Suprapubic skin (tissue), 3 donors: ENCODE measurements at regions not wholly inside any gene's neighbourhood (a gene's known extent, or its start where the extent isn't known, plus 50 kb on each side); places are given as distances from the start of the nearest gene placed in this dataset.

Experiments used
- CTCF ChIP-seq, 2 donors: fragments of 200-600 bp in 1 of 2; fragments of 450-650 bp in 1 of 2; sonication (generic) in 1 of 2; IDR thresholded peaks; one replicate each; pipeline ENCODE4 v1.5.1; 2016 to 2019; ENCODE audit warnings: antibody characterized with exemption in 2 of 2, mild to moderate bottlenecking in 1 of 2, moderate library complexity in 1 of 2
- POLR2A ChIP-seq, 2 donors: fragments of 450-650 bp; IDR thresholded peaks; one replicate each; pipeline ENCODE4 v1.6.1; 2017; ENCODE audit warnings: antibody characterized with exemption in 2 of 2, mild to moderate bottlenecking in 2 of 2, moderate library complexity in 2 of 2

- TF ChIP-seq POLR2A (IDR thresholded peaks at IDR 0.05) (no peak), CTCF (IDR thresholded peaks at IDR 0.05) (no peak)
Measured at GRCh38 chr12:129971721-129972120, 67.9 kb upstream of the TMEM132D start.
